Daoy (cell line): ENCODE measurements at regions not wholly inside any gene's neighbourhood (a gene's known extent, or its start where the extent isn't known, plus 50 kb on each side); places are given as distances from the start of the nearest gene placed in this dataset.
"Not testable (repeated sequence)": the region's sequence is repeated elsewhere in the genome, so short reads cannot be mapped to it uniquely, and the experiment has no call there.

Experiments
- DNase-seq: peaks from one replicate; pipeline ENCODE4 v3.0.0-alpha.2; 2015; ENCODE audit warnings: low read depth

DNA sequence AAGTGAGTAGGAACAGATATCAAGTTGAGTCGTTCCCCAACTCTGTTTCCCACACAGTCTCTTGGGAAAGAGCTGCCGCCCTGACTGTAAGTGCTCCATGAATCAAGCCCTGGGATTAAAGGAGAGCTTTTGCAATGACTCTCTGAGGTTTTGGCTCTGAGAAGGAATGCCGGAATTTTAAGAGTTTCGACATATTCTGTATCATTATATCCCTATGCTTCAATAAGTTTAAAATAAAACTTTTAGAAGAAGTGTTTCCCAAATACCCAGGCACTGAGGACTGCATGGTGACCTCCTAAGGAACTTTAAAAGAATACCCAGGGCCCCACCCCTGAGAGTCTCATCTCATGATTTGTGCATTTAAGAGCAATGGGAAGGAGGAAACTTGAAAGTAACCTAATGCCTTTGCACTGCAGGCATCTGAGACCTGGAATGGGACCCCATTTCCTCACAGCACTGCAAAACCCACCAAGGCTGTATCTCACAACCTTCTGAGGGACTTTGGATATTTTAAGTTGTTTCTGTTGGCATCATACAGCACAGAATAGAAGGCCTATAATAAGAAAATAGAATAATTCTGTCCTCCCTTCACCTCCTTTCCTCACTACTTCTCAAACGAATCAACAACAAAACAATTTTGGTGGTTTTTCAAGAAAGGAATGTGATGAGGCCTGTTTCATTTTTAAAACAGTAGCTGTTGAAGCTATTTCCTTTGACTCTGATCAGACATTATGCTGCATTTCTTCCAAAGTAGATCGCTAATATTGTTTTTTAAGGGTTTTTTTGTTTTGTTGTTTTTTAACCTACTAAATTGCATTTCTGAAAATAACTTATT, 121.2 kb downstream of the GASK1B start:
- peak; percentile 21 for DNase-seq

DNA sequence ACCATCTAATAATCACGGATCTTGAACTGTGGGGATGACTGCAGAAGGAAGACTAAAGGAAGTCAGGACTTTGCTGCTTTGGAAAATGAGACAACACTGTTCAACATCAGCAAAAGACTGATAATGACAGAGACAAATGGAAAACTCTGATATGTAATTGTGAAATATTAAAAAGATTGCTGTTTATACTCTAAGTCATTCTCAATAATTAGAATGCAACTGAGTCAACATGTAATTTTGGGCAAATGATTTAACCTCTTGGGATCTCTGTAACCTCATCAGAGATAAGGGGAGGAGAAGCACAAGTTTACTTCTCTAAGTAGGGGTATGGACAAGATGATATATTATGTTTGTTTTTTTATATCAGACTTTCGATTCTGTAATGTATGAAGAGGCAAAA, 121.9 kb downstream of the GASK1B start:
- DNase-seq, result no peak

- DNase-seq, result no peak
Observed at GRCh38 chr4:158046345-158046744, 126.5 kb downstream of the GASK1B start.

GRCh38 chr4:158043971-158044618, 128.7 kb downstream of the GASK1B start:
- DNase-seq, result no peak

DNA sequence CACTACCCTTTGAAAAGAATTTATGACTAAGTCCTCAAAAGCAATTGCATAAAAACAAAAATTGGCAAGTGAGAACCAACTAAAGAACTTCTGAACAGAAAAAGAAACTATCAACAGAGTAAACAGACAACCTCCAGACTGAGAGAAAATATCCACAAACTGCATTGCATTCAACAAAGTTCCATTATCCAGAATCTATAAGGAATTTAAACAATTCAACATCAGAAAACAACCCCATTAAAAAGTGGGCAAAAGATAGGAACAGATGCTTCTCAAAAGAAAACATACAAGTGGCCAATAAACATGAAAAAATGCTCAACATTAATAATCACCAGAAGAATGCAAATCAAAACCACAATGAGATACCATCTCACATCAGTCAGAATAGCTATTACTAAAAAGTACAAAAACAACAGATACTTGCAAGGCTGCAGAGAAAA, 130.2 kb downstream of the GASK1B start:
- no peak for DNase-seq

DNA sequence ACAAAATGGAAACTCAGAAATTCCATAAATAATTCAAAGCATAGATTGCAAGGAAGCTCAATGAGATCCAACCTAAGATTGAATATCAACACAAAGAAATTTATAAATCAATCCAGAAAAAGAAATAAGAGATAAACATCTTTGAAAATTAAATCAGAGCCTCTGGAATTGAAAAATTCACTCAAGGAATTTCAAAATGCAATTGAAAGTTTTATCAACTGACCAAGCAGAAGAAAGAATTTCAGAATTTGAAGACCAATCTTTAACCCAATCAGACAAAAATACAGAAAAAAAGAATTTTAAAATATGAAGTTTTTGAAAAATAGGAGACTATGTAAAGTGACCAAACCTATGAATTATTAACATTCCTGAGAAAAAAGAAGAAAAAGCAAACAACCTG, 134.1 kb downstream of the GASK1B start:
- DNase-seq, result no peak

DNA sequence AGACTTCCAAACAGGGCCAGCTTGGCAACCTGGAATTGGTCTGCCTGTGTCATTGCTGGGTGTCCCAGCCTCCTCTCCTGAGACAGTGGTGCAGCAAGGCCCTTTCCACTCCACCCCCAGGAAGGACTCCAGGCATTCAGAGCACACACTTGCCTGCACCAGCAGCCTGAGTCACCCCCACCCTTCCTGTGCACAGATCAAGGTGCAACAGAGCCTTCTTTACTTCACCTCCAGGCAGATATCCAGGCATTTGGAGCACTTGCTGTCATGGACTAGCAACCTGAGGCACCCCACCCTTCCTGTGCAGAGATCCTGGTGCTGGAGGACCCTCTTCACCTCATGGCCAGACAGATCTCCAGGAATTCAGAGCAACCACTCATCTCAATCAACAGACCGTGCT, 135.8 kb downstream of the GASK1B start:
- DNase-seq, result no peak

DNA sequence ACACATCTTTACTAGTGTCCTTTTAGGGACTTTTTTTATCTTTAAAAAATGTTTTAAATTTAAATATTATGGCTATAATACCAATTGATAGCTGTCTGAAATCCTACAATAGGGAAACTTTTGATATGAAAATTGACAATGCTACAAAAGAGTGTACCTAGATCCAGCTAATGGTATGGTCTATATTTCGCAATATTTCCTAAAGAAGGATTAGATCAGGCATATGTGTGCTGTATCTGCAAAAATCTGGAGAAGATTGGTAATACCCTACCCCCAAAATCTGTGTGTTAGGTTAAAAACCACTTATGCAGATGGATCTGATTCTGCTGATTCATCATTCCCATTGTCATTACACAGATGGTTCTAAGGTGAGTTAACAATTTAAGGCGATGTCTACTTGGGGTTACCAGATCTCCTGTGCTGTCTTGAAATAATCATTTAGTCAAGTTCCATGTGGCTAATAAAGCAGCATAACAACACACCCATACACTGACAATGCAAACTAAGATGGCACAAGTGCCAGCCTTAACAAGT, 137.1 kb downstream of the GASK1B start:
- DNase-seq, result no peak

GRCh38 chr4:158033416-158034120, 139.3 kb downstream of the GASK1B start:
- DNase-seq, result peak; percentile 24

- no peak for DNase-seq
Observed at GRCh38 chr4:158032733-158033415, 140.0 kb downstream of the GASK1B start.

- not testable (repeated sequence) for DNase-seq
Observed at GRCh38 chr4:158028381-158028780, 144.4 kb downstream of the GASK1B start.

DNA sequence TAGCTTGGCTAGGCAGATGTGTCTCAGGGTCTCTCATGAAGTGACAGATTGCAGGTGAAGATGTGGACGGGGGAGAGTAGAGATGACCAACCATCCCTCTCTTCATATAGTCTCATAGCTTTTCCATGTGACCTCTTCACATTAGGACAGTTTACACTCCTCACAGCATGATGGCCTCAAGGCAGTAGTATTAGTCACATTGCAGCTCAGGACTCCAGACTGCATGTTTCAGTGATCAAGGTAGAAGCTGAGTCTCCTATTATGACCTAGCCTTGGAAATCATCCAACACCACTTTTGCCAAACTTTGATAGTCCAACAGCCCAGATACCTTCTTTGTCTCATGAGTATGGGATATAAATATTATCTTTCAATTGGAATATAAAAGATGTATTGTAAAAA, 147.7 kb downstream of the GASK1B start:
- DNase-seq, result no peak

GRCh38 chr4:158020734-158021346, 152.0 kb downstream of the GASK1B start:
- DNase-seq, result peak; percentile 67

GRCh38 chr4:158020176-158020575, 152.6 kb downstream of the GASK1B start:
- DNase-seq, result peak; percentile 66

- DNase-seq, result no peak
Observed at GRCh38 chr4:158018831-158019230, 154.0 kb downstream of the GASK1B start.

GRCh38 chr4:158018221-158018830, 154.5 kb downstream of the GASK1B start:
- DNase-seq, result no peak

DNA sequence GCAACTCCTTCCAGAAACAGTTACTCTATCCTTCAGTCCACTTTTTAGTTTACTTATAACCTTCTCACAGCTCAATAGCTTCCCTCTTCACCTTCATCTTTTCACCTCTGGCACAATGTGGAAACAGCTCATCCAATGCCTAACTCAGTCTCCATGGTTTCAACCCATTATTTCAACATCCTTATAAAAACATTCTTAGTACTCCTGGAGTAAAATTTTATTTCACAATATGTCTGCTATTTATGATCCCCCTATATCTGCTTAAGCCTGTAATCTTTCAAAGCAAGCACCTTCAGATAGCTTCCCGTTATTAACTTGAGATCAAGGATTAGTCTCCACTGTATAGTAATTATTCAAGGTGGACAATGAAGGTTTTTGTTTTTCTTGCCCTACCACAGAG, 156.3 kb downstream of the GASK1B start:
- DNase-seq, result no peak

DNA sequence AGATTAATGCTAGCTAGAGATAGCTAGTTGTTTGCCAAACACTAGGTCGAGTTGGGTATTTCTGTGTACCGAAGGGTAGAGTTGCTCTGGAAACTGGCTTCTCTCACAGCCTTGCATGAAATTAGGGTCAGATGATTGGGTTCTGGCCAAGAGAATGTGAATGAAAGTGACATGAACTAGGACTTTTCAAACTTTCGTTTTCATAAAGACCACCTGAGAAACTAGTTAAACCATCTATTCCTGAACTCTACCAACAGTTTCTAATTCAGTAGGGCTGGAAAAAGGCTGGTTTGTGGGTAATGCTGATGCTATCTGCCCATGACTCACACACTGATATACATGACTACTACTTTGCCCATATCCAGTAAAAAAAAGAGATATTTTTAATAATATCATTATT, 157.6 kb downstream of the GASK1B start:
- peak; percentile 41 for DNase-seq

DNA sequence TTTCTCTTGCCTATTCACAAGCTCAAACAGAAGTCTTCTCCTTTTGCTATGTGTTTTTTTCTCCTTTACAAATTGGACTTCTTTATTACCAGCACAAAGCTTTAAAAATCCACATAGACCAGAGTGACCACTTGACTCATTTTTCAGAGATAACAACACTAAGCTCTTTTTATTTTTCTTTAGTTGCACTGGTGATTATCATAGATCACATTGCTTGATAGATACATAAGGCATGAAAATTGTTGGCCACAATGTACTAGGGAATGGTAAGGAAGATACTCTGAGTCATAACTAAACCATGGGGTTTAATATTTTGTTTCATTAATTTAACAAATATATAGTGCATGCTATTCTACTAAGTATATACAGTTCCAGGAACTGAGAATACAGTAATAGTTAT, 159.0 kb downstream of the GASK1B start:
- no peak for DNase-seq

DNA sequence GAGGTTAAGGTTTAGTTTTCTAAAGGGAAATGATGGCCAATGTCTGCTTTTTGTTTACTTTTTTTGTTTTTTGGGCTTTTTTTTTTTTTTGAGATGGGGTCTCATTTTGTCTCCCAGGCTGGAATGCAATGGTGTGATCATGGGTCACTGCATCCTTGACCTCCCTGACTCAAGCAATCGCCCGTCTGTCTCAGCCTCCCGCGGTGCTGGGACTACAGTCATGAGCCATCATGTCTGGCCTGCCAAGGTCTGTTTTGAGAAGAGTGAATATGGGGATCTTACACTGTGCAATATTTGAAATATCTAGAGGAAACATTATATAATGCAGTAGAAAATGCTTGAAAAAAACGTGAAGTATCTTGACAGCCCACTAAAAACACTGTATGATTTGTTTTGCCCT, 162.5 kb downstream of the GASK1B start:
- DNase-seq, result no peak
